IPS-NIHi11 (cell line): ENCODE measurements at regions not wholly inside any gene's neighbourhood (a gene's known extent, or its start where the extent isn't known, plus 50 kb on each side); places are given as distances from the start of the nearest gene placed in this dataset.

Experiments used
- DNase-seq: peaks from one replicate; pipeline ENCODE4 v3.0.0; 2012; ENCODE audit warnings: mixed read lengths, low spot score

GRCh38 chr2:12256206-12256605 is 460.5 kb upstream of the TRIB2 start:
- no peak for DNase-seq

DNA sequence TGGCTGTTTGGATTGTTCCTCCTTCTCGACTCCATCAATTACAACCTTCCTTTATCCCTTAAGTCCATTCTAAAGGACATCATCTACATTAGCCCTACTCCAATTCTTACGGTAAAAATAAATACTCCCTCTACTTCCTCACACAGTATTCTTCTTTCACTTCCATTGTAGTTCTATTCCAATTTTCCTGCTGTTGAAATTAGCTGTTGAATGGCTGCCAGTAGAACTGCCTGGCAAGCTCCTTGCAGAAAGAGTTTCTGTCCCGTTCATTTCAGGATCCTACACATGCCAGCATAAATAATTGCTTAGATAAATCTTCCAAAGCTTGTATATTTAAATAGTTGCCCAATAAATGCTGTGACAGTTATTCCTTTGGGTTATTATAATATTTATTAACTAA is 459.3 kb upstream of the TRIB2 start:
- no peak for DNase-seq

DNA sequence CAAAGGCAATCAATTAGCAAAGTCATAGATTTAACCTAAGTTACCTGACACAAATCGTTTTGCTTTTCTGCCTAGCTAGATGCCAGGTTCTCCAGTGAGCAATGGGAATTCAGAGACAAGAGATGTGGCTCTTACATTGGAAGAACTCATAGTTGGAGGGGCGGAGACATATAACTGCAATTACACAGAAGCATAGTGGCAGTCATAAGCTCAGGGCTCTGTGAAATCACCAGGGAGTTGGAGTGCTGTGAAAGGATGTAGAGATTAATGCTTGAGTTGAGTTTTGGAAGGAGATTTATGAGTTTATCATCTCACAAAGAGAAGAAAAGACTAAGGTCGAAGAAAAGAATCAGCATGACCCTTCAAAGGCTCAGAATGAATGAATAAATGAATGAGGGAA is 457.2 kb upstream of the TRIB2 start:
- DNase-seq: no peak

DNA sequence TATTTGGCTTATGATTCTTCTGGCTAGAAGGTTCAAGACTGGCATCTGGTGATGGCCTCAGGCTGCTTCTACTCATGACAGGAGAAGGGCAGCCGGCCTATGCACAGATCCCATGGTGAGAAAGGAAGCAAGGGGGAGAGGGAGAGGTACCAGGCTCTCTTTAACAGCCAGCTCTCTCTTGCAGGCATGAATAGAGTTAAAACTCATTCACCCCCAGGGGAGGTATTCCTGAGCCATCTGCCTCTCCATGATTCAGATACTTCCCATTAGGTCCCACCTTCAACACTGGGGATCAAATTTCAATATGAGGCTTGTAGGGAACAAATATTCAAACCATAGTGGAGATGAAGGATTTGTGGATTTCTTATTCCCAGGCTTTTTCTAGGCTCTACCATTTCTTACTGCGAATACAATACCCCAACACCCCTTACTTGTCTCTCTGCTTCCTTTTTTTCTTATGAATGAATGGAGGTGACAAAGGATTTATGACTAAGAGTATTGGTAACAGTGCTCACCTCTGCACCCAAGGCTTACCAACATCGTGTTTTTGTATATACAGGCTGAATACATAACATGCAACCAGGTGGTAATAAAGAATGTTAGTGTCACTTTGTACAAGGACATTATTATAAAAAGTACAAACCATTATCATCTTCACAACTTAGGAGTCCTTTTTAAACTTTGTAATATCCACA is 454.6 kb upstream of the TRIB2 start:
- DNase-seq: peak; percentile 15

DNA sequence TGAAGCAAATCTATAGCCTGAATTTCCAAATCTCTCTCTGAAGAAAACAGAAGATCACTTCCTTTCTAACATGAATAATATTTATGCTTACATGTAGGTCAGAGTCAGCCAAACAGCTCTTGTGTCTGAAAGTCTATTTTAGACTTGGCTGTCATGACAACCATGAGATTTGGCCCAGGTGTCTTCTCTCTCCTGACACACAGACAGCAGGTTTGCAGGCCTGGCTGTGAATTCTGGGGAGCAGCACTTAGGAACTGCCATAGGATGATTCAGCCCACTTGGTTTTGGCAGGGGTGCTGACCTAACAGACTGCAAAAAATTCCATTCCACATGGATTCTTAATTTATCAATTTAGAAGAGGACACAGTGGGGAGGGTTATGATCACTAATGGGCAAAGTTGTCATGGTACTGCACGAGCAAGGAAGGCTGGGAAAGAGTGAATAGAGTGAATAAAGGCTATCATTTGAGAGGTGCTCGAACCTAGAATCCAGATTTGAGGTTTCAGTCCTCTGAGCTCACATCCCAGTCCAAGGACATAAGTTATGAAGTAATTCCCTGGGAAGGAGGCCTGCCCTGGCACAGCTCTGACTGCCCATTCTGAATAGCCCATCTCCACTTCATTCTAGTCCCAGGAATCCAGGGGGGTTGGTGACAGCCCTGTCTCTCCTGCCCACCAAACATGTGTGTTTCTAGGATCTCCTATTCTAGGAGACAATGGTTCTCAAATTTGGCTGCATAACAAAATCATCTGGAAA is 453.9 kb upstream of the TRIB2 start:
- no peak for DNase-seq

GRCh38 chr2:12263730-12264129 is 453.0 kb upstream of the TRIB2 start:
- DNase-seq: no peak

DNA sequence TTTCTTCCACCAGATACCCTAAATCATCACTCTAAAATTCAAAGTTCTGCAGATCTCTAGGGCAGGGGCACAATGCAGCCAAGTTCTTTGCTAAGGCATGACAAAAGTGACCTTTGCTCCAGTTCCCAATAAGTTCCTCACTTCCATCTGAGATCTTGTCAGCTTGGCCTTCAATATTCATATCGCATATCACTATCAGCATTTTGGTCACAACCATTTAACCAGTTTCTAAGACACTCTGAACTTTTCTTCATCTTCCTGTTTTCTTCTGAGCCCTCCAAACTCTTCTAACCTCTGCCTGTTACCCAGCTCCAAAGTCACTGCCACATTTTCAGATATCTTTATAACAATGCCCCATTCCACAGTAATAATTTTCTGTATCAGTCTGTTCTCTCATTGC is 452.6 kb upstream of the TRIB2 start:
- DNase-seq: no peak

DNA sequence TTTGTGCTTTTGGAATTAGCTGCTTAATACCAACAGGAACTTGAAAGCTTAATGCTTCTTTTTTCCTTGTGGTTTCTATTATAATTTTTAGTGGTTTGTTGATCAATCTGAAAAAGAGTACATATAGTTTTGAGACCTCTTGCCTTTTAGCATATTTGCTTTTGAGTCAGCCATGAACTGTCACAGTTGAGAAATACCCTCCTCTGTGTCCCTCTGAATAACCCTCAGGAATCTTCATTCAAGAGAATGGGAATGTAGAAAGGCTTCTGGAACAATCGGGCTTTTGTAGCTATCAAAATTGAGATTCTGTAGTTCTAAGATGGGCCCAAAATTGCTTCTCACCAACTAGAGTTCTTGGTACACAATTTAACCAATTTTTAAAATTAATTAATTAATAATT is 451.1 kb upstream of the TRIB2 start:
- DNase-seq: no peak

- no peak for DNase-seq
These were observed 449.7 kb upstream of the TRIB2 start for GRCh38 chr2:12267042-12267441.

DNA sequence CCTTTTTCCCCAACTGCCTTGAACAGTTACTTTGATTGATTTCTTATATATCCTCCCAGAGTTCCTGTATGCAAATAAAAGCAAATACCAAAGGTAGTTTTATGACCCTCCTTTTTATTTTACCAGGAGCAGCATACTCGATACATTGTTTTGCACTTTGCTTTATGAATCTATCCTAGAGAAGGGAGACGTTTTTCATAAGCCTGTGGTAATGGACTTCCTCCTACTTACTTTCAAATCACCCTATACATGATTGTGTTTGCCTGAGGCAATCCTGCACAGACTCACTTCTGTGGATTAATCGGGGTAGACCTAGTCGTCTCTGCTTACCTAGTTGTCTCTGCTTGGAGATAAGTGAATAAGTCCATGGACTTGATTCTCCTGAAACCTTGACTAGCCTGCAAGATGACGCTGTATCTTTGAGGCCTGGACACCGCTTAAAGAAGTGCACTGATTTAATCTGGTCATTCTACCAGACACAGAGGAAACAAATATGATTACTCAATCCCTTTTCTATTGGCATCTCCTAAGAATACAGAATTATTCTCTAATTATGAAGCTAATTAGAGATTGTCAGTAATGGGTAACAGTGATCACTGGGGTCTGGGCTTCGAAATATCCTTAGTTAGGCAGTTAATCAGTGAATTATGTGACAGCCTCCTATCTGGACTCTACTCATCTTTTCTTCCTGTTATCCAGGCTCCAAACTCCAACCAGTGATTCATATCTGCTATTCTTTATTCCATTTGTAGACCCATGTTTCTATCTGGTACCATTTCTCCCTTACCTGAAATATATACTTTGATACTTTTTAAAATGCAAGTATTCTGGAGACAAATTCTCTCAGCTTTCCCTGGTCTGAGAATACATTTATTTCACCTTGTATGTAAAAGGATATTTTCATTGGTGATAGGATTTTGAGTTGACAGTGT is 447.4 kb upstream of the TRIB2 start:
- DNase-seq: no peak

DNA sequence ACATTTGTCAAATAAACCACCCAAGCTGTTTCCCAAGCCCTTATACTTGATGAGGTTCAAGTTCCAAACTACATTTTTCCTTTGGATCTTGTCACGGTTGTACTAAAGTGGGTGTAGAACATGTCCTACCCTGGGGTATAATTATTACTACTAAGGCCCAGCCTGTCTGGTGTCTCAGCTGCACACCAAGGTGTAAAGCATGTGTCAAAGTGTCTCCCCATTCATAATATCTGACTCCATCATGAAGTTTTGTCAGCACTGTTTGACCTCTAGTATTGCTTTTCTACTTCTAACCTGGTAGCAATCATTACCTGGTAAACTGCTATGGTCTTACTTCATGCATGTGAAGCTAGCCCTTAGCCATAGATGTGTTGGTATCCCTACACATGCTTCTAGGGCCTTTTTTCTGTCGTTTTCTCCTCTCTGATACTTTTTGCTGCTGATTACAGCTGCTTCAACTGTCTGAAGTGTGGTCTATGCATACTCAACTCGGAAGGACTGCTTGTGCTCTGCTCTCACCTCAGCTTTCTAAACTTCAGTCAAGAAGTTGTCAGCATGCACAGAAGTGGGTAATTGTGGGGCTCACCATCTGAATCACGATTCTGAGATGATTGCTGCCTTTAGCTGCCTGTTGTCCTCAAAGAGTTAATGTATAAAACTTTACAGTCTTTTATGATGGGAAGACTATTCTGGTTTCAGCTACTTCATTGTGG is 445.7 kb upstream of the TRIB2 start:
- no peak for DNase-seq

GRCh38 chr2:12271589-12271984 is 445.1 kb upstream of the TRIB2 start:
- no peak for DNase-seq

- no peak for DNase-seq
These were observed 443.6 kb upstream of the TRIB2 start for GRCh38 chr2:12273111-12273510.

DNA sequence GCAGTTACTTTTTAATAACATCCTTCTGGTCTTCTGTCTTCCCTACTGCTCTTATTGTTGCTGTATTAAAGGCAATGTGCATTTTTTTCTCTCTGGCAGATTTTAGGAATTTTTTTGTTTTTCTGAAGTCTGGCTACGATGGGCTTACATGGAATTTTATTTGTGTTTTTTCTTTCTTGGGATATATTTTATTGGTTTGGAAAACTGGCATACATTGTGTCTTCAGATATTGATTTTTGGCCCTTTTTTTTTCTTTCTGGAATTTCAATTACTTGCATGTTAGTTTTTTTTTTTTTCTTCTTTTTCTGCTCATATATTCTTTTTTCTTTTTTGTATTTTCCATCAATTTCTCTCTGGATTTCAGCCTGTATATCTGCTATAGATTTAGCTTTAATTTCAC is 442.1 kb upstream of the TRIB2 start:
- DNase-seq: no peak

DNA sequence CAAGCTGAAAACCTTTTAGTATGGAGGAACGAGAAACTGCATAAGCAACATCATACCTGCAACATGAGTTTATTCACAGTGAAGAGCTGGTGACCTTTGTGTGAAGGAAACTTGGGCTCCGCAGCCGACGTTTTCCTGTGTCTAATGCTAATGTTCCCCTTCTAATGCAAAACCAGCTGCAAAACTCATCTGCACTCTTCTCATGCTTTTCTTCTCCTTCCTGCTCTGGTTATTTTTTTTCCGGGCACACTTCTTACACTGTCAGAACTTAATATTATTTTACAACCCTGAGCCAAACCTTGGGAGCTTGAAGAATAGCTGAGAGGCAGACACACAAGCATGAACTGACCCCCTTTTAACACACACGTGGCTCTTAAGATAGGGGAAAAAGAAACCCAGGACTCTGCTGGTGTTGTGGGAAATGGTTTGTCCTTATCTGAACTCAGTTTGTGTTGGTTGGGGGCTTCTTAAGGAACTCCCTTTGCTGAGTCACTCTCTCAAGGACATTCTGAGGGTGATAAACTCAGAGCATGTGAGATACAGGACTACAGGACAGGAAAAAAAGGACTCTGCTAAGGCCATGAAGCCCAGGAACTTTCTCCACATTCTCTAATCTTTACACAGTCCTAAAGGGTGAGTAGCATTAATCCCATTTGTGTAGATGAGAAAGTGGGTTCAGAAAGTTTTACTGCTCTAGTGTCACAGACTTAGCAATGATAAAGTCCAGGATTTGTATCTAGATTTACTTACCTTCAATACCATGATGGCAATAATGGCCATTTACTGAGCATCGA is 439.3 kb upstream of the TRIB2 start:
- no peak for DNase-seq

DNA sequence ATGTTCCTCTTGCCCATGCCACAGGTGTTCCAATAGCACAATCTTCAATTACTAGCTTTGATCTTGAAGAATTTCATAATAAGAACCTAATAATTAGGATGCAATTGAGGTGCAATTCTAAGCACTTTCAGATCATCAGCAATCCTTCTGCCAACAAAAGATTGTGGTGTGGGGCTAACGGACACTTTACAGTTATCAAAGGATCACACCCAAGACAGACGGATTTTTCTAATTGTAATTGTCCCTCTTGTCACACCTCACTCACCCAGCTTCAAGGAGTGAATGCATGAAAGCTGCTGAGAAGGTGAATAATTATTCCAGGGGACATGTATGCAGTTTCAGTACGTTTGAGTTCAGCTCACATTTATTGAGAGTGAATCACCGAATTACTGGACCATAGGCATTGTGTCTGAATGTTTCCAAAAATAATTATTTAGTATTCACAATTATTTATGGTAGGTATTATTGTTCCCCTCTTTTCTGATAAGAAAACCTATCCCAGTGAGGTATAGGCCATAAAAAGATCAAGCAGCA is 438.5 kb upstream of the TRIB2 start:
- DNase-seq: no peak

DNA sequence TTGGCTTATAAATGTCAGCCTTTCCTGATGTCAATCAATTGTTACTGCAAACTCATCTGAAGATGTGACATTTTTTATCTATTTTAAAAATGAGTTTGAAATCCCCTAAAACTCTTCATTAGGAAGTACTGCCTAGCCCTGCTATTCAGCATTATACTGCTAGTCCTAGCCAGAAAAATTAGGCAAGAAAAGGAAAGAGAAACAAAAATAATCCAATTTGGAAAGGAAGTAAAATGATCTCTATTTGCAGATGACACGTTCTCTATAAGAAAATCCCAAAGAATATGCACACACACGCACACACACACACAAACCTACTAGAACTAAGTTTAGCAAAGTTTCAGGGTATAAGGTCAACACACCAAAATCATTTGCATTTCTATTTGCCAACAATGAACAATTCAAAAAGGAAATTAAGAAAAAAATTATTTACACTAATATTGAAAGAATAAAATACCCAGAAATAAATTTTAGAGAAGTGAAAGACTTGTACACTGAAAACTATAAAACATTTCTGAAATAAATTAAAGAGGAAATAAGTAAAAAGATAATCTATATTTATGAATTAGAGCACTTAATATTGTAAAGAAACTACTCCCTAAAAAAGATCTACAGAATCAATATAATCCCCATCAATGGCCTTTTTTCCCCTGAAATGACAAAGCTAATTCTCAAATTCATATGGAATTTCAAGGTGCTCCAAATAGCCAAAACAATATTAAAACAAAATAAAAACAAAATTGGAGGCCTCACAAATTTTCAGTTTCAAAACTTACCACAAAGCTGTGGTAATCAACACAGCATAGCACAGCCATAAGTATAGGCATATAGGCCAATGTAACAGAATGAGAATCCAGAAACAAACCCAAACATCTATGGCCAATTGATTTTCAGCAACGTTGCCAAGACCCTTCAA is 433.7 kb upstream of the TRIB2 start:
- no peak for DNase-seq

GRCh38 chr2:12284037-12284436 is 432.7 kb upstream of the TRIB2 start:
- DNase-seq: no peak

GRCh38 chr2:12284487-12284886 is 432.2 kb upstream of the TRIB2 start:
- DNase-seq: no peak

- DNase-seq: no peak
These were observed 430.4 kb upstream of the TRIB2 start for GRCh38 chr2:12286347-12286746.
